KMS-11 (cell line): ENCODE measurements at regions not wholly inside any gene's neighbourhood (a gene's known extent, or its start where the extent isn't known, plus 50 kb on each side); places are given as distances from the start of the nearest gene placed in this dataset.

ENCODE experiments used
- H2AFZ ChIP-seq: fragments of 200-600 bp; sonication (generic); 2 replicates; pipeline ENCODE4 v1.6.1; 2016; ENCODE audit warnings: antibody characterized with exemption, mixed run types, low read depth
- H3K27ac ChIP-seq: fragments of 200-600 bp; sonication (generic); 2 replicates; pipeline ENCODE4 v1.6.1; 2016; ENCODE audit warnings: mild to moderate bottlenecking, mixed run types
- H3K27me3 ChIP-seq: fragments of 200-600 bp; sonication (generic); 2 replicates; pipeline ENCODE4 v1.6.1; 2017; ENCODE audit warnings: mild to moderate bottlenecking, low read depth, mixed run types, moderate library complexity; ENCODE audit not compliant: insufficient read depth
- H3K36me3 ChIP-seq: fragments of 200-600 bp; sonication (generic); 2 replicates; pipeline ENCODE4 v1.6.1; 2017; ENCODE audit warnings: mild to moderate bottlenecking, mixed run types; ENCODE audit not compliant: insufficient read depth
- H3K4me1 ChIP-seq: fragments of 200-600 bp; sonication (generic); 2 replicates; pipeline ENCODE4 v1.6.1; 2016; ENCODE audit warnings: mild to moderate bottlenecking, low read depth, mixed run types; ENCODE audit not compliant: poor library complexity, severe bottlenecking
- H3K4me2 ChIP-seq: fragments of 200-600 bp; sonication (generic); 2 replicates; pipeline ENCODE4 v1.7.0; 2016; ENCODE audit warnings: mild to moderate bottlenecking, mixed run types
- H3K4me3 ChIP-seq: fragments of 200-600 bp; sonication (generic); IDR thresholded peaks from 2 replicates; pipeline ENCODE4 v1.6.1; 2017; ENCODE audit warnings: low read depth, low read length, mixed read lengths; ENCODE audit not compliant: insufficient read depth
- H3K79me2 ChIP-seq: fragments of 200-600 bp; sonication (generic); 2 replicates; pipeline ENCODE4 v1.6.1; 2016; ENCODE audit warnings: low read depth, mixed run types; ENCODE audit not compliant: insufficient read depth
- H3K9ac ChIP-seq: fragments of 200-600 bp; sonication (generic); 2 replicates; pipeline ENCODE4 v1.6.1; 2016; ENCODE audit warnings: mild to moderate bottlenecking, mixed run types
- H4K20me1 ChIP-seq: fragments of 200-600 bp; sonication (generic); 2 replicates; pipeline ENCODE4 v1.6.1; 2016; ENCODE audit warnings: mild to moderate bottlenecking, mixed run types; ENCODE audit not compliant: insufficient read depth
- CTCF ChIP-seq: fragments of 200-600 bp; sonication (generic); conservative IDR thresholded peaks from 2 replicates; pipeline ENCODE4 v1.6.1; 2017; ENCODE audit warnings: low read depth, mild to moderate bottlenecking, antibody characterized with exemption, low read length, moderate library complexity, mixed read lengths

- no peak overlapping the region for H3K4me2 ChIP-seq
- no peak overlapping the region for H3K4me3 ChIP-seq
Measured at GRCh38 chr20:60485012-60485760, 527.0 kb downstream of the CDH26 start.

GRCh38 chr20:60486315-60486714, 528.1 kb downstream of the CDH26 start:
- H3K4me2 ChIP-seq: no peak overlapping the region
- H3K79me2 ChIP-seq: no peaks in the 10 kb centered on the region
- H2AFZ ChIP-seq: no peak overlapping the region
- H3K27ac ChIP-seq: no peak overlapping the region
- no peaks in the 10 kb centered on the region for H3K4me1 ChIP-seq
- no peaks in the 10 kb centered on the region for H4K20me1 ChIP-seq
- TF ChIP-seq CTCF: no peak
- no peaks in the 10 kb centered on the region for H3K36me3 ChIP-seq
- no peak overlapping the region for H3K9ac ChIP-seq
- no peak overlapping the region for H3K4me3 ChIP-seq
- H3K27me3 ChIP-seq: no peaks in the 10 kb centered on the region

More at GRCh38 chr20:60485012-60485760, 527.0 kb downstream of the CDH26 start:
- H2AFZ ChIP-seq: no peak overlapping the region
- no peaks in the 10 kb centered on the region for H3K4me1 ChIP-seq
- H3K27ac ChIP-seq: no peak overlapping the region
- TF ChIP-seq CTCF: no peak
- no peaks in the 10 kb centered on the region for H3K27me3 ChIP-seq
- no peaks in the 10 kb centered on the region for H3K36me3 ChIP-seq
- no peaks in the 10 kb centered on the region for H3K79me2 ChIP-seq
- no peaks in the 10 kb centered on the region for H4K20me1 ChIP-seq
- H3K9ac ChIP-seq: no peak overlapping the region

- TF ChIP-seq CTCF: no peak
- H3K27me3 ChIP-seq: no peaks in the 10 kb centered on the region
- H4K20me1 ChIP-seq: no peaks in the 10 kb centered on the region
Measured at GRCh38 chr20:60486937-60487336, 528.7 kb downstream of the CDH26 start.

GRCh38 chr20:60490217-60491050, 532.2 kb downstream of the CDH26 start:
- no peaks in the 10 kb centered on the region for H3K79me2 ChIP-seq
- TF ChIP-seq CTCF: no peak

More at GRCh38 chr20:60486937-60487336, 528.7 kb downstream of the CDH26 start:
- H3K79me2 ChIP-seq: no peaks in the 10 kb centered on the region
- H3K36me3 ChIP-seq: no peaks in the 10 kb centered on the region
- no peak overlapping the region for H3K4me3 ChIP-seq
- no peak overlapping the region for H2AFZ ChIP-seq
- no peak overlapping the region for H3K4me2 ChIP-seq
- no peak overlapping the region for H3K27ac ChIP-seq
- no peak overlapping the region for H3K9ac ChIP-seq
- H3K4me1 ChIP-seq: no peaks in the 10 kb centered on the region

More at GRCh38 chr20:60490217-60491050, 532.2 kb downstream of the CDH26 start:
- H3K27ac ChIP-seq: no peak overlapping the region
- no peaks in the 10 kb centered on the region for H3K27me3 ChIP-seq
- H3K4me1 ChIP-seq: no peaks in the 10 kb centered on the region
- H3K36me3 ChIP-seq: no peaks in the 10 kb centered on the region
- H3K4me2 ChIP-seq: no peak overlapping the region
- no peak overlapping the region for H3K9ac ChIP-seq
- H3K4me3 ChIP-seq: no peak overlapping the region
- no peak overlapping the region for H2AFZ ChIP-seq
- no peaks in the 10 kb centered on the region for H4K20me1 ChIP-seq
